T-helper 2 cell treated with Interferon-gamma antibody and Interleukin-4, amounts not matched to agents 100 ng/mL and 5 ng/mL, for 36 hours (primary cell): ENCODE measurements at regions not wholly inside any gene's neighbourhood (a gene's known extent, or its start where the extent isn't known, plus 50 kb on each side); places are given as distances from the start of the nearest gene placed in this dataset.

Source experiments
- intact Hi-C: fragments of 100-400 bp; cut with micrococcal nuclease; formaldehyde crosslinking; loops from one replicate; pipeline ENCODE4 v1.15.1; 2023

- intact Hi-C loops = no loop called here
Measured at GRCh38 chr20:58111310-58112016, 117.0 kb downstream of the ANKRD60 start.

DNA sequence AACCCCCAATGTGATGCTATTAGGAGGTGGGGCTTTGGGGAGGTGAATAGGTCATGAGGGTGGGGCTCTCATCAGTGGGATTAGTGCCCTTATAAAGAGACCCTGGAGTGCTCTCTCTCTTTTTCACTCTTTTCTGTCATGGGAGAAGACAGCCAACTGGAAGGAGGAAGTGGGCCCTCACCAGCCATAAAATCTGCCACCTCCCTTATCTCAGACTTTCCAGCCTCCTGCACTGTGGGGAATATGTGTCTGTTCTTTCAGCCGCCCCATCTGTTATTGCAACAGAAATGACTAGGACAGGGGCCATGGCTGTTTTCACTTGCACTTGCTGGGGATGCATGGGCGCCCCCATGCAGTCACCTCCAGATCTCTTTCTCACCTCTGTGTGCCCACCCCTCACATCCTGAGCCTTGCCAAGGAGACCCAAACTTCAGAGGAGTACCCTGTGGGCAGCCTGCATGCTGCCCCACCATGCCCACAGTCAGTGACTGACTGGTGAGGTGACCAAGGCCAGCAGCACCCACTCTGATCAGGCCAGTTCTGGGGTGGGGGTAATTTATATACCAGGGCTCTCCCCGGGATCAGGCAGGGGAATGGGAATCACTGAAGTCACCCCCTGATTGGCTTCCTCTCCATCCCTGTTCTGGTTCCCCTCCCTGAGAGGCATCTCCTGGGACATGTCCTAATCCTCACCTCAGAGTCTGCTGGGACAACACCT is 118.4 kb downstream of the ANKRD60 start:
- intact Hi-C loops = no loop called here

- intact Hi-C loops = no loop called here
Measured at GRCh38 chr20:58109126-58109880, 119.2 kb downstream of the ANKRD60 start.

- intact Hi-C loops = no loop called here
Measured at GRCh38 chr20:58107533-58107932, 120.9 kb downstream of the ANKRD60 start.

- intact Hi-C loops = no loop called here
Measured at GRCh38 chr20:58106143-58106750, 122.2 kb downstream of the ANKRD60 start.

DNA sequence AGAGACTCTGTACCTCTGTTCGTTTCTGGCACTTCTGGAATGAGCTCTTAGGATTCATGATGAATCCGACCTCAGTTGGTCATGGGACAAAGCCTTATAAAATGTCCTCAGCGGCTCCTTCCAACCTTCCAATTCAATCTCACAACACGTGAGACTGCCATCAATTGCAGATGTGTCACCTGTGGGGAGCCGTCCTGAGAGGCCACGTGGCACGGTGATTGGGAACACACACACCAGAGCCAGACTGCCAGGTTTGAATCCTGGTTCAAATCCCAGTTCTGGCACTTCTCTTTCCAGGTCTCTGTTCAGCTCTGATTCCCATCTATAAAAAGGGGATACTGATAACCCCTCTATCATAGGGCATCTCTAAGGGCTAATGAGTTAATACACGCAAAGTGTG is 124.5 kb downstream of the ANKRD60 start:
- intact Hi-C loops = no loop called here

GRCh38 chr20:58103517-58103904 is 124.9 kb downstream of the ANKRD60 start:
- intact Hi-C loops = no loop called here

DNA sequence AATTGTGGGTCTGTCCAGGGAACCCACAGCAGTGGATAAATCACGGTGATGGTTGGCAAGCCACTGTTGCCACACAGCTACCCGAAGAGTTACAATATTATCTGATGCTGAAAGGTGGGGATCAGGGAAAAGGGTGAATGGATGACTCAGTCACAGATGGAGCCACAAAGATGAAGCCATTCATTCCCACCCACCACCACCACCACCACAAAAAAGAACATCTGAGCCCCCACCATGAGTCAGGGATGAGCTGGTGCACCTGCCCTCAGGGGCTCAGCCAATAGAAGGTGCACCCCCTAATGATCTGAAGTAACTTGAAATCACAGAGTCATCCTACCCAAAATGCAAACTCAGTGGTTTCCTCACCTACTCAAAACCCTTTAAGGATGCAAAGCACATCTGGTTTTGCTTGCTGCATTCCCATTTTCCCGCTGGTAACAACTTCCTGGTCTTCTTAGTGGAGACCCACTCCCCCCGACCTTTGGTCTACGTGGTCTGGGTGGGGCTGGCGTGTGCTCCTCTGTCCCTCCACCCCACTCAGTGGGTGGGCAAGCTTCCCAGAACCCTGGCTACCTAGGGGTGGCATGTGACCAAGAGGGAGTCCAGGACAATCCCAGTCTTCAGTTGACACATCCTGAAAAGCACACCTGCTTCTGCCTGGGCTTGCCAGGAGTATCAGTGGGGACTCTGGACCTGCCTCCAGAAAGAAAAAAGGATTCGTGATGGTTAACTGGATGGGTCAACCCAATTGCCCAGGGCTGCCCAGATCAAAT is 125.5 kb downstream of the ANKRD60 start:
- intact Hi-C loops = no loop called here

DNA sequence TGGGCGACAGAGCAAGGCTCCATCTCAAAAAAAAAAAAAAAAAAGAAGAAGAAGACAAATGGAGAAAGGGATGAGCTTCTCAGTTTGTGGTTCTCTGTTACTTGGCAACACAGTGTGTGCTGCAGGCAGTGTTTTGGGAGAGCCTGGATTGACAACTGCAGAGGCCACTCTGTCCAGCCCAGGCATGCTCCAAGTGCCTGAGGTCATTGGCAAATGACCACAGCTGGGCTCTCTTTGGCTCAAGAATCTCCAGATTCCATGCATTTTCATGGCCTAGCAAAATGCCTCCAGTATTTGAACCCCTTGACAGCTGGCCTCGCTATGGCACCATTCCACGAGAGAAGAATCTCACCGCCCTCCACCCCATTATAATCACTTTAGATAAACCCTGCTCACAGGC is 126.2 kb downstream of the ANKRD60 start:
- intact Hi-C loops = no loop called here

- intact Hi-C loops = no loop called here
Measured at GRCh38 chr20:58100731-58101356, 127.6 kb downstream of the ANKRD60 start.

DNA sequence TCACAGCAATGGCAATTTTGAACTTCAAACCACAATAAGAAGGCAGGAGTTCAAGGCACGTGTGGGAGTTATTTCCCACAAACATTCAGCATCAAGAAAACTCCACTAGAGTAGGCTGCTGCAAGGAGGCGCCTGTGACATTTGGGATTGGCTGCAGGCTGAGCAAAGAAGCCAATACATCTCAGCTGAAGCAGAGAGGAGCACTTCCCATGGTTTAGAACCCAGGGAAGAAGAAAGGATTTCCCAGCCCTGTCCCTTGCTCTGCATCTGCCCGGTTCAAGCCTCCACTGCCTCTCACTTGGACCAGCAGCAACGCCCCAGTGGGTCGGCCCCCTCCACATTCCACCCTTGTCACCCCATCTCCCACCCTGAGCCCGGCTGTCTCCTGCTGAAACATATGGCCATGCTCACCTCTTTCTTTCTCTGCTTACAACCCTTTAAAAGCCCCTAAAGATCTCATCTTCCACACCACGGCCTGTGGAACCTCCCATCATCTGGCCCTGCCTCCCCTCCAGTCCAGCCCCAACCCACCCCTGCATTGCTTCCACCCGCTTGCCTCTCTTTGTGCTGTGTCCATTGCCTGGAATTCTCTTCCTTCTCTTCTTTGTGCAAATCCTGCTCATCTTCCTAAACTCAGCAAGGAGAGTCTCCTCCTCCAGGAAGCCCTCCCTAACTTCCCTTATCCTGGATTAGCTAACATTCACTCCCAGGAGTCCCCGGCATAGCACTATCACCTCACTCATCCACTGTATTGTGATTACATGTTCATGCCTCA is 128.3 kb downstream of the ANKRD60 start:
- intact Hi-C loops = no loop called here

DNA sequence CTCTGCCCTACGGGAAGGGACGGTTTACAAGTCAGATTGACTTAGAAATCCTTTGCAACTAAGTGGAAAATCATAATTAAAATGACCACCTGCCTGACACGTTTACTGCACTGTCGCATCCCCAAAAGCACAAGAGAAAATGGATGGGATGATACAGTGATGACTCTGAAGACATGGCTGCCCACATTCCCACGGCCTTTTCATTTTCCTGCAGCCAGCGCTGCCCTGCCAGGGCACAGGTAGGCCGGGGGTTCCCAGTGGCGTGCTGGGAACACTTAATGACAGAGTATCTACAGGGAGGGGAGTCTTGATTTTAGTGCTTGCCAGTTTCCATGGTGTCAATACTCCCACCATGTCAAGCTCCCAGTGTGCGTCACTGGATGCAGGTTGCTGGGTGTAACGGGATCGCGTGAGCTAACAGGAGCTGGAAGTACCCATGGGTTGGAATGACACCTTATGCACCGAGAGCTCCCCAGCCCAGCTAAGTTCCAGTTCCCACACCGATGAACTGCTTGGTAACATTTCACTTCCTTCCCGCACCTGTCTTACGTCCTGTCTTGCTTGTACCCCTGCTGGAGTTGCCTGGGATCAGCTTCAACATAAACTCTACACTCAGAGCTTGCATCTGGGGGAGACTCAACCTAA is 129.0 kb downstream of the ANKRD60 start:
- intact Hi-C loops = no loop called here

- intact Hi-C loops = no loop called here
Measured at GRCh38 chr20:58098571-58098970, 129.9 kb downstream of the ANKRD60 start.

DNA sequence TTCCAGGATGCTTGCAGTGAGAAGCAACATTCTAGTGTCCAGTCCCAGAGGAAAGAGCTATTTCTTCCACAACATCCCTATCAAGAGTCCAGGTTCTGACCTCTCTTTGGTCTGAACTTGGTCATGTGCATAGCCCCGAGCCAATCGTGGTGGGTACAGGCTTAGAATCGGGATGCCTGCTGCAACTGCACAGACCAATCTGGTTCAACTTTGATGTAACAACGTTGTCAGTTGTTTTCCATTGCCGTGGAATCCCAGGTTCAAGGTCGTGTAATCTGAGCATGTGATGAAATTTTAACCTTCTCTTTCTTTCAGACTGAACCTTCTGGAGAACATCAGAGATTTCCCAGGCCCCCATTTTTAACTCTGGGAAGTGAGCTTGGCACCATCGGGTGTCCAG is 130.5 kb downstream of the ANKRD60 start:
- intact Hi-C loops = no loop called here

- intact Hi-C loops = no loop called here
Measured at GRCh38 chr20:58097429-58097828, 131.0 kb downstream of the ANKRD60 start.

DNA sequence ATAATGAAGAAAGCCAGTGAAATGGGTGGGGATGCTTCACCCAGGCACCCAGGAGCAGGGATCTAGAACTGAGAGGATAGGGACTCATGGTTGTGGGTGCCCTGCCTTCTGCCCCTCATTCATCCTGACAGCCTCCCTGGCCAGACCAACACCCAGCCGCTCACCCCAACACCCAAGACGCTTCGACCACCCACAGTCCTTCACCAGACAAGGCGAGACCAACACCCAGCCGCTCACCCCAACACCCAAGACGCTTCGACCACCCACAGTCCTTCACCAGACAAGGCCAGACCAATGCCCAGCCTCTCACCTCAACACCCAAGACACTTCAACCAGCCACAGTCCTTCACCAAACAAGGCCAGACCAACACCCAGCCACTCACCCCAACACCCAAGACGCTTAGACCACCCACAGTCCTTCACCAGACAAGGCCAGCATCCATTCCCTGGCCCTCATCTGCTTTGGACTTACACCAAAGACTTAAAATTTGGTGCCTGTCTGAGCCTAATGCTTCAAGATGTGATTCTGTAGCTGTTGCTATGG is 131.5 kb downstream of the ANKRD60 start:
- intact Hi-C loops = no loop called here

DNA sequence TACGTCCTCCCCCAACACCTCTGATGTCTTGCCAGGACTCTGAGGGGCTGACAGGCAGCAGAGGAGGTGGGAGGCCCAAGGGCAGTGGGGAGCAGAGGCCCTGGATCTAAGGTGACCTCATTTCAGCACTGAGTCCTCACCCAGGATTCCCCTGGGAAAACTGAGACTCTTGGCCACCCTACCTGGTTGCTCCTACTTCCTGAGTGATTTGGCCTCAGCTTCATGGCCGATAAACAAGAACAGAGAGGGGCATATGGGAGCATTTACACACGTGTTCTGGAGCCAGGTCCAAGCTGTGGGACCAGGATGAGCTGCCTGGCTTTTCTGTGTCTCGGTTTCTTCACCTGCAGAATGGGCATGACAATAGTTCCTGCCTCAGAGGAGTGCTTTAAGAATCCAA is 133.8 kb downstream of the ANKRD60 start:
- intact Hi-C loops = no loop called here

- intact Hi-C loops = no loop called here
Measured at GRCh38 chr20:58094160-58094559, 134.3 kb downstream of the ANKRD60 start.

GRCh38 chr20:58092871-58093270 is 135.6 kb downstream of the ANKRD60 start:
- intact Hi-C loops = no loop called here
